GM18507 (cell line): ENCODE measurements at regions not wholly inside any gene's neighbourhood (a gene's known extent, or its start where the extent isn't known, plus 50 kb on each side); places are given as distances from the start of the nearest gene placed in this dataset.
"Not testable (repeated sequence)": the region's sequence is repeated elsewhere in the genome, so short reads cannot be mapped to it uniquely, and the experiment has no call there.

ENCODE experiments used
- DNase-seq: peaks from one replicate; pipeline ENCODE4 v3.0.0; 2011; ENCODE audit warnings: low read depth; ENCODE audit not compliant: insufficient read length; ENCODE audit errors: extremely low spot score
- FAIRE-seq: peaks from 2 replicates; lab custom pipeline; 2011; peaks lifted over from hg19 to GRCh38; lab: Jason Lieb, UNC

DNA sequence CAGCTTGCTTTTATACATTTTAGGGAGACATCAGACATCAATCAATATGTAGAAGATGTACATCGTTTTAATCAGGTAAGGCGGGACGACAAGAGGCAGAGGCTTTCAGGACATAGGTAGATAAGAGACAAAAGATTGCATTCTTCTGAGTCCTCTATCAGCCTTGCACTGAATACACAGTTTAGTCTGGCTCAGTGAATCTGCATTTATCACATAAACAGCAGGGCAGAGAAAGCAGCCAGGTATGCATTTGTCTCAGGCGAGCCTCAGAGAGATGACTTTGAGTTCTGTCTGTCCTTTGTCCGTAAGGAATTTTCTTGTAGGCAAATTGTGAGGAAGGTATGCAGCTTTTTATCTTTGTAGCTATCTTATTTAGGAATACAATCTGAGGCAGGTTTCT lies 202.8 kb upstream of the TAS2R1 start:
- FAIRE-seq (peak; percentile 5), DNase-seq (no peak)

DNA sequence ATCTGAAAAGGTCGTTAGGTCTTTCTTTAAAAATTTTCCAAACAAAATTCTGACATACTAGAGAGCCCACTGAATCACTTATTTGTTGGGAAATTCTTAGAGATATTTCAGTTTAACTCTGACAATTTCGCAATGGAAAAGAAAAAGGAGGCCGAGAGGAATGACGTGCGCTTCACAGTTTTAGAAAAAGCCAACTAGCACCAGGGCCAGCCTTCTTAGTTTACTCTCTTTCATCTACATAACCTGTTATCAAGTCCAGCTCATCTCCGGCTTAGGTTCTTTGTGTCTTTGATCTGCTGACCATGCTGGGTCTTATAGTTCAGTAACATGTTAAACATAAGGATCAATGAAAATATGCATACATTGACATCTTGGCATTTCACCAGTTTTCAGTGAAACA lies 201.7 kb upstream of the TAS2R1 start:
- no peak for FAIRE-seq
- no peak for DNase-seq

DNA sequence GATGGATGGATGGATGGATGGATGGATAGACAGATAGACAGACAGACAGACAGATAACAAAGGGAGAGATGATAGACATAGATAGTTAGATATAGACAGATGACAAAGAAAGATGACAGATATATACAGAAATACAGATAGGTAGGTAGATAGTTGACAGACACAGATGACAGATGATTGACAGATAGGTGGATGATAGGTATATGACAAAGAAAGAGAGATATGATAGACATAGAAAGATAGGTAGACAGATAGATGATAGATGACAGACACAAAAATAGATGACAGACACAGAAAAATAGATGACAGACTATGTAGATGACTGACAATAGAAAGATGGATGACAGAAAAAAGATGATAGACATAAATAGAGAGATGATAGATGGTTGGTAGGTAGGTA lies 200.0 kb upstream of the TAS2R1 start:
- FAIRE-seq: no peak
- no peak for DNase-seq

DNA sequence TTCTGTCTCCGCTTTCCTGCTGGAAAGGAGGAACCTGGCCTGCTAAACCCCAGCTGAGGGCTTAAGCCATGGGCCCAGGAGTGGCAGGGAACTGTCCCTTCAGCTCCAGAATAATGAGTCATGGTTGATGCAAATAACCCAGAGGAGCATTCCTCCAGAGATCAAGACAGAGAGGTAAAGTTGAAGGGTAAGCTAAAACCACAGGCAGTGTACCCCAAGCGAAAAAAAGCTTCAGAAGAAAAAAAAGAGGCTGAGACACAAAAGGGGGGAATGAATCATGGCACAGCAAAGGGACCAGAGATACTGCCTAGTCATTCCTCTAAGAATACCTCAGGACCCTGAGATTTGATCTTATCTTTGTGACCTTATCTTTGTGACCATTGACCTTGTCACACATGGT lies 199.5 kb upstream of the TAS2R1 start:
- FAIRE-seq (no peak), DNase-seq (no peak)

DNA sequence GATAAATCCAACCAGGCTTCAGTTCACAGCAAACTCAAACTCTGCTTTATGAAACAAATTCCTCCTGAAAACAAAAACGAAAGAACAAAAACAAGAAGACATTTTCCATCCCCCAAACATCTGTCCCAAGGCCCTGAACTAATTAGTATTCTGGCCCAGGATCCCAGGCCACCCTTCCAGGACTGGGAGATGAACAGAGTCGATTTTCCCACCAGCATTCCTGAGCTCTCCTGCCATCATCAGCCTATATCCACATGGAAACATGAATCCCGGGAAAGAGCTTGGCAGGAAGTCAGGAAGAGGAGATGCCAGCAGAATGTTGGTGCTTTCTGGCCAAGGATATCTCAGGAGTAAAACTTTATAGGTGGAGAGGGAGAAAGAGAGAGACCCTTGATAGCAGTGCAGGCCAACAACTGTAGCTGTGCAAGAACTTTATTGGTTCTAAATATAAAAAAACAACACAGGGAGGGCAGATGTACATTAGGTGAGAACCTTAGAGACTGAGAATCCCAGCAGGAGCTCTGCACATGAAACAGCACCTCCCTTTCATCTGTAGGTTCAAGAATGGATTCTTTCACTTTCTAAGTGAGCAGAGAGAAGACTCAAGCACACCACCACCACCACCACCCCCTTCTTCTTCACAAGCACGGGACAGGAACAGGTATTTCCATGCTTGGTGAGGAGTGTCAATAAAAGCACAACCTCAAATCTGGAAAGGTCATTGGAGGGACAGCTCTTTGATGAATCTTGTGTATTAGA lies 190.7 kb upstream of the TAS2R1 start:
- no peak for DNase-seq
- FAIRE-seq: no peak

DNA sequence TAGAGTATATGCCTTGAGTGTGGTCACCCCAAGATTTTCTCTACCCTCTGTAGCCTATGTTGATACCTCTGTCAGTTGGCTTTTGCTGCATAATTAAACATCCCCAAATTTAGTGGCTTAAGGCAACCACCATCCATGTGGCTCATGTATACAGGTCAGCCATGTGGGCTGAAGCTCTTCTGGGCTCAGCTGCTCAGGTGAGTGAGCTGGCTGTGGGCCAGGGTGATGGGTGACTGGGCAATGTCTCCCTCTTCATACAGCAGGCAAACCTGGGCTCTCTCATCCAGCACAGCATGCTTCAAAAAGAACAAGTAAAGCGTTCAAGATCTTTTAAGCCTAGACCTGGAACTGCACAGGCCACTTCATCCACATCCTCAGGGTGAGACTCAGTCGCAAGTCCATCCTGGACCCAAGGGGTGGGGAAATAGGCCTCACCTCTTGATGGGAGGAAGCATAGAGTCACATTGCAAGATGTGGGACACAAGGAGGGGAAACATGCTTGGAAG lies 188.2 kb upstream of the TAS2R1 start:
- no peak for FAIRE-seq
- DNase-seq: no peak

DNA sequence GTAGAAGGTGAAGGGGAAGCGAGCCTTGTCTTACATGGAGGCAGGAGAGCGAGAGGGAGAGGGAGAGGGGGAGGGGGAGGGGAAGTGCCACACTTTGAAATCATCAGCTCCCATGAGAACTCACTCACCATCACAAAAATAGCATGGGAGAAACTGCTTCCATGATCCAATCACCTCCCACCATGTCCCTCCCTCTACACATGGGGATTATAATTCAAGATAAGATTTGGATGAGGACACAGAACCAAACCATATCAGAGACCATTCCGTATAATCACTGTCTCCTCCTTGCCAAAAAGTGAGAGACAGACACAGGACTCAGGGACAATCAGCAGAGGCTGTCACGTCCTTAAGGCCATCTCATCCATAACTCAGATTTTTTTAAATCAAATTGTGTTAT lies 187.7 kb upstream of the TAS2R1 start:
- FAIRE-seq (no peak), DNase-seq (no peak)

DNA sequence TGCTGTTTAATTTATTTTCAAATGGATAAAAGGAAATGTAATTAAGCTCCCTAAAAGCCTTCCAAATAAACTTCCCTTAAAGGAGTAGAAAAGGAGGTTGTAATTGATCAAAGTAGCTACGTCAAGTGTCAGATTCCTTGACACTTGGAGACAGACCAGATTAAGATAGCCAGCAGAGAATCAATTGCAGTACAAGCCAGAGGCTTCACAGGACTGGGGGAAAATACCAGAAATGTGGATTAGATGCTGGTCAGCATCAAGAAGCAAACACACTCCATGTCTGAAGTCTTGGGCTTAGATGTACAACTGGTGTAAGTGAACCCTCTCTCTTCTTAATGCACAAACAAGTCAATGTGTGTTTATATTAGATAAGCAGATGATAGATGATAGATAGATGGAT lies 184.9 kb upstream of the TAS2R1 start:
- FAIRE-seq: no peak
- no peak for DNase-seq

DNA sequence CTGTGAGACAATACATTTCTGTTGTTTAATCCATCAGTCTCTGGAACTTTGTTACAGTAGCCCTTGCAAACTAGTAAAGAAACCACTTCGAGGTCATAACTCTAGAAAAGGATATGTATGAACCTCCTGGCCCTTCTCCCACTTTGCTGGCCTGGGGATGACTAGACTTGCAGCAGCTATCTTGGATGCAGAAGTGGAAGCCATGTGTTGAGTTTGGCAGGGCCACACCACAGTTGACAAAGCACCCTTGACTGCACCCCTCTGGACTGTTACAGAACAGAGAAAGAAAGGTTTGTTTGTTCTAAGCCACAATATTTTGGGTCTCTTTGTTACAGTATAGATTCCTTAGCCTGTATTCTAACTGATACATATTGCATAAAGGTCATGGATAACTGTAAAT lies 183.2 kb upstream of the TAS2R1 start:
- no peak for DNase-seq
- FAIRE-seq: no peak

DNA sequence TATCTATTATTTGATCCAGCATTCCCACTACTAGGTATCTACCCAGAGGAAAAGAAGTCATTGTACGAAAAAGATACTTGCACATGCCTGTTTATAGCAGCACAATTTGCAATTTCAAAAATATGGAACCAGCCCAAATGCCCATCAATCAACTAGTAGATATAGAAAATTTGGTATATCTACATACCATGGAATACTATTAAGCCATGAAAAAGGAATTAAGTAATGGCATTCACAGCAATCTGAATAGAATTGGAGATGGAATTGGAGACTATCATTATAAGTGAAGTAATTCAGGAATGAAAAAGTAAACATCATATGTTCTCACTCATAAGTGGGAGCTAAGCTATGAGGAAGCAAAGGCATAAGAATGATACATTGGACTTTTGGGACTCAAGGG lies 177.2 kb upstream of the TAS2R1 start:
- not testable (repeated sequence) for FAIRE-seq, DNase-seq

DNA sequence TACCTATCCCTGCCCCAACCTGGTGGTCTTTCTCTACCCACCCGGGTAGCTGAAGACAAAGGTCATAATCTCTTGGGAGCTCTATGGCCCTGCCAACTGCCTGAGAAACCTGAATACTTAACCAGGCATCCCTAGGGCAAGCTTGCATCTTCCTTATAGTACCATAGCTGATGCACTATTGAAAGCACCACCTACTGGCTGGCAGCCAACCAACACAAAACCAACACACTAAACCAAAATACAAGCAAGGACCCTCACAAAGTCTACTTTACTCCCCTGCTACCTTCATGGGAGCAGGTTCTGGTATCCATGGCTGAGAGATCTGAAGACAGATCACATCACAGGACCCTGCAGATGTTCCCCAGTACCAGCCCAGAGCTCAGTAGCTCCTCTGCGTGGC lies 171.8 kb upstream of the TAS2R1 start:
- no peak for FAIRE-seq
- DNase-seq: no peak

DNA sequence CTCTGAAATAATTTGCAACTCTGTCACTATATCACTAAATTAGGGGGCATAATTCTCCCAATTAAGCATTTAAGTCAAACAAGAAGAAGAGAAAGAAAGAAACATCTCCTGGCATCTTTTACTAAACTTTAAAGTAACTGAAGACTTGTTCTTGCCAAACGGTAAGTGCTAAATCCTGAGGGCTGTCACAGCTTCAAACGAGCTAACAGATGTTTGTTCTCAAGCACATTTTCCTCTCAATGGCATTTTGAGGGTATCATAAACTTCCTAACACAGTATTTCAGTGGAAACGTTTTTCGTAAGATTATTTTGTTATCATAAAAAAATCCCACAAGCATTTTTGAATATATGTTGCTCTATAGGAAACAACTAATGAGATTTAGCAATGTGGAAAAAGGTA lies 169.5 kb upstream of the TAS2R1 start:
- FAIRE-seq (no peak), DNase-seq (no peak)

DNA sequence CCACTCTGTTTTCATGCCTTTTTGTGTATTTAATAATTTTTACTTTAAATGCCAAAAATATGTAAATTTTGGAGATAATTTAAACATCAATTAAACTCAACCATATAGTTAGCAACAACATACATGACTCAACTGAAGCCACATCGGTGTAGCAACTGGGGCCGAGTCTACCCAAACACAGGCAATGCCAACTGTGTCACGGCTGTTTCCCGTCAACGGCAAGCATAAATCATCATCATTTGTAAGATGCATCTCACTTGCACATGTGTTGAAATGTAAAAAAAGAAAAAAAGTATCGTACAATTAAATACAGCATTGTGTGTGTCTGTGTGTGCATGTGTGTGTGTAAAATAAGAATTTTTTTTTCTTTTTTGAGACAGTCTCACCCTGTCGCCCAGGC lies 160.1 kb upstream of the TAS2R1 start:
- DNase-seq (no peak), FAIRE-seq (no peak)

DNA sequence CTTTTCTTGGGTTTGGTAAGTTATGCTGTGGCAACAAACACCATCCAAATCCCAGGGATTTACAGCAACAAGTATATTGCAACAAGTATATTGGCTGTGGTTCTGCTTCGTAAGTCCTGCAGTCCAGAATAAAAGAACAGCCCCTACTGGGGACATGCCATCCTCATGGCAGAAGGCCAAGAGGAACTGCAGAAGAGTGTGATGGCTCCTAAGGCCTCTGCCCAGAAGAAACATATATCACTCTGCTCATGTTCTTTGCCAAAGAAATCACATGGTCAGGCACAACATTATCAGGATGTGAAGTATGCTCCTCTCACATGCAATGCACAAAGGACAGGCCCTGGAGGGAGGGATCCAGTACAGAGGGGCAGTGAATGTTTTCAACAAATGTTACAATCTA lies 159.6 kb upstream of the TAS2R1 start:
- FAIRE-seq: no peak

DNA sequence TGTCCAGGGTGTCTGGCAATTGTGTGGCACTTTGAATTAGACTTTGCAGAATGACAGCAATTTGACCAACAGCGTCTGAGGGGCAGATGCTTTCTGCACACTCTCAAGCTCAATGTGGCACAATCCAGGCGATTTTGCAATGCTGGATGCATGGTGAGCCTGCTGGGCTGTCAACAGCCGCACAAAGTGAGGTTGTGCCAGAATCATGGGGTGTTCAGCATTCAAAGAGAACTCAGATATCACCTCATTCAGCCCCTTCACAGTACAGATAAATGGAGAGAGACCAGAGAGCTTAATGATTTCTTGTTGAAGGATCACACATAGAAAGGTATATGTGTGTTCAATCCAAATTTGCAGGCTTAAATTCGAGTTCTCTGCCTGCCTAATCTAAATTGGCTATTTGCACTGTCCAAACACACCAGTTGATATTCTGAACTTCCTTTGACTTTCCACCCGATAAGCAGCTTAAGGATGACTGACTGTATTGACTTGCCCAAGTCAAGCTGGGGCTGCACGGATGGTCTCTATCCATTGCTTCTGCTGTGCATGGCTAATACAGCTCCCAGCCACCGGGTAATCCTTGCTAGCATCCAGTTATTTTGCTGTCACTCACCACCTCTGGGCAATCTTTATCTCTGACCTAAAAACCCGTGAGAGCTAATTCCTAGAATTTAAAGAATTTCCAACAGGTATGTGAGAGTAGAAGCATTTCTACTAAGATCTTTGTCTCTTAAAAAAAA lies 157.9 kb upstream of the TAS2R1 start:
- no peak for FAIRE-seq
- DNase-seq: no peak

More for the DNA sequence above, 159.6 kb upstream of the TAS2R1 start:
- no peak for DNase-seq

DNA sequence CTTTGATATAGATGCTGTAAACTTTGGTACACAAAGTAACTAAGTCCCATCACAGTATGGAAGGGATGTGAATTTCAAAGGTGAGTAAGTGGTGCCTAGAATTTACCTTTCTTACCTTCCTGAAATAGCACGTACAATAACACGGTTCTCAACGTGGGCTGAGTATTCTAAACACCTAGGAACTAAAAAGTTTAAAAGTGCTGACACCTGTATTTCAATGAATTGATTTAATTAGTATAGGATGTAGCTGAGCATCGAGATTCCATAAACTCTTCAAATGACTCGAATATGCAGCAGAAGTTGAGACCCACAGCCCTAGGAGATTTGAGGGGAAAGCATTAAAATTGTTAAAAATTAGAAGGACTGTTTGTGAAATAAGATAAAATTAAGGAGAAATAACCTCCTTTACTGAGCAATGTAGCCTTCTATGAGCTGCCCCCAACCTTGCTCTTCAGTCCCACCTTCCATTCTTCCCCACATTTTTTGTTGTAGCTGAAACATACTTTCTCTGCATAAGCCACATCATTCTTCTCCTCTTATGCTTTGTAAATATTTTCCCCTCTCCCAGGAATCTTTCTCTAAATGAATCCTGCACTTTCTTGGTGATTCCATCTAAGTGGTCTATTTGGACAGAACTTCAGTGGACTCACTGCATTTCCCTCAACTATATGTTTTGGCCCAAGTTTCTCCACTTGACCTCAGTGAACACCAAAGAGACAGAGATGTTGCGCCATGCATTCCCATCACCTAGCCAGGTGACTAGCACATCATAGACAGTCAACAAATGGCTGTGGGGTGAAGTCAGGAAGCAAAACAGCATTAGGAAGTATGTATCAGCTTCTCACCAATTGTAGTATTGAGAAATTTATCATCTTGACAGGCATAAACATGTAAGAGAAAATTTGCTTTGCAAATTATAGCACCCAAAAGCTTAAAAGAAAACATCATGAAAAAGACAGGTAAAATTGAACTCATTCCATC lies 156.5 kb upstream of the TAS2R1 start:
- DNase-seq (no peak), FAIRE-seq (no peak)

DNA sequence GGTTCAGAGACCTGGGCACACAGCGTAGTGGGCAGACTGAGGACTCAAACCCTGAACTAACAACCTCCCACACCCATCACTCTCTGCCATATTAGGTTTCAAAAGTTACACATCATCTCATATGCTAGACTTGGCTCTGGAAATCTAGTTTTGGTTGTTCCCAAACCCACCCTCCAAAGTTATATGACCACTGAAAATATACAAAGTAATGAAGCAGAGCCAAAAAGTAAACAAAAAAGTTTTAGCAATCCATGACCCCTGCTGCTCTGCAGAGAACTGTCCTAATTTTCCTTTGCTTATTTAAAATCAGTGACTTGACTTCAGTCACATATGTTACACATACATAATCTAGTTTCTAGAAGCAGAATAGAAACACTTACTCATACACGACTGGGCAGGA lies 155.6 kb upstream of the TAS2R1 start:
- FAIRE-seq (no peak), DNase-seq (no peak)

DNA sequence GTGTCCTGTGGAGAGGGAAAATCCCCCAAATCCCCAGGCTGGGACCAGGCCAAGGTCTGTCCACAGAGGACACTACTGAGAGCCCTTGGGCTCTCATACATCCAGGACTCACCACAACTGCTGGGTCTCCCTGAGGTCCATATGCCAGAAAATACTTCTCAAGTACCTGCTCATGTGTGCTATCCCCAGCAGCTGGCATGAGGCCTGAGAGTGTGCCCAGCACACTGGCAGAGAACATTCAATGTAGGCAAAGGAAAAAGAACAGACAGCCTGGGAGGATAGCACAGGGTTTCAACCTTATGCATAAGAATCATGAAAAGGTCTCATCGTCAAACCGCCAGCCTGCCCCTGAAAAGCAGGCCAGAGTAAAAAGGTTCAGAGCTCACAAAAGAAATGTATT lies 154.1 kb upstream of the TAS2R1 start:
- DNase-seq (no peak), FAIRE-seq (no peak)

DNA sequence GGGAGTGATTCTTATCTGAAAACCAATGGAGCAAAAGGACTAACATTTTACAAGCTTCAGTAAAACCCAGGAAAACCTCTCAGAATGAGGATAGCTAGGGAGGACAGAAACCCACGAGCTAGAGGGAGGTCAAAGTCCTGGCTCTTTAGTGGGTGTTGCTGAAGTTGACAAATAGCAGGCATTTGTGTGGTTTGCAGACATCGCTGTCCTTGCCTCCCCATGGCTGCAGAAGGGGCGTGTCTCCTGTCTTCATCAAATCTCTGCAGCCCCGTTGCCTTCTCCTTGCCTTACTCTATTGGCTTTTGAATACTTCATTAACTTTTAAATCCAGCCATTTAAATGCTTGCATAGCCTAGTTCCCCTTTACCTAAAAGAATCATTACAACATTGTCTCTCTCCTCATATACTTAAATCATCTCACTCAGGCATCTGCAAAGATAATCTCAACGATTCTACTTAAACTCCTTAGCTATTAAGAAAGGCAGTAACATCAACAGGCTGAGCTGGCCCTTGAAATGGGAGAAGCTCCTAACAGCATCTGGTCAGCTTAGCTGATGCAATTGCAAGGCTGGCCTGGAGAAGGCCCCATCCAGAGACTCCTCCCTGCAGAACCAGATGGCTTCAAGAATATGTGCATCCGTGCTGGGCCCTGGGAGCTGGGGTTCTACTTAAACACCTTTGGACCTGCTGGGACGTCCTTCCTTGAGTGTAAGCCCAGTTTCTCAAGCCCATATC lies 152.8 kb upstream of the TAS2R1 start:
- FAIRE-seq (no peak), DNase-seq (no peak)
